ENCODE measurements at regions not wholly inside any gene's neighbourhood (a gene's known extent, or its start where the extent isn't known, plus 50 kb on each side); places are given as distances from the start of the nearest gene placed in this dataset.

DNA sequence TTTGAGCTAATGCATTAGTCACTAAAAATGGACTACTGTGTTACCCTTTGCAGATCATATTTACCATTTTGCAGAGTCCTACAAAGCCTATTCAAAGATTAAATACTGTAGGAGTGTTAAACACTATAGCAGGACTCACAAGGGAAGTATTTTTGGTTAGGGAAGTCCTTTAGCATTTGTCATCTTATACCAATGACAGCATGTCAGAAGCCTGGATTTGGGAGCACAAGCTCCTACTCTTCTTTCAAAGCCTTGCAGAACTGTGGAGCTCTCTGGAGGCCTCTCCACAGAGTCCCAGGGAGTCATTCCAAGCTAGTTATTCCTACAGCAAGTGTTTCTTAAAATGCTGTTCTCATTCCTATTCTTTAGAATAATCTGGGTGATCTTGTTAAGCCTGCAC lies 288.8 kb downstream of the PIK3R1 start:
- Mint-ChIP-seq H3K27ac (no peak overlapping the region), H3K4me1 (no peaks in the 10 kb centered on the region), H3K9me3 (peaks cover 0 to 10% (median 4%) of the 10 kb centered on the region in 7 donors), H3K27me3 (ENCODE audit: low read depth in 3 of 3) (no peaks in the 10 kb centered on the region), H3K4me3 (no peak overlapping the region), H3K36me3 (no peaks in the 10 kb centered on the region)
- Histone ChIP-seq H3K79me2 (ENCODE audit: insufficient read depth, low read length) (no peaks in the 10 kb centered on the region), H4K20me1 (ENCODE audit: insufficient read depth, low read length) (no peaks in the 10 kb centered on the region), H3K36me3 (replicated peaks in 1 of 2; ENCODE audit: control insufficient read depth in 1 of 2, insufficient read depth in 2 of 2, low read length in 2 of 2) (no peaks in the 10 kb centered on the region), H3K4me3 (replicated peaks in 1 of 3; ENCODE audit: low read depth in 2 of 3, low read length in 3 of 3) (no peak overlapping the region), H2AFZ (ENCODE audit: insufficient read depth, low read depth, low read length, poor library complexity, severe bottlenecking) (no peak overlapping the region), H3K9me3 (replicated peaks in 1 of 2; ENCODE audit: control insufficient read depth in 1 of 2, insufficient read depth in 1 of 2, low read length in 2 of 2) (peaks cover 0 to under 1% of the 10 kb centered on the region in 2 donors), H3K27me3 (ENCODE audit: control insufficient read depth in 2 of 2, insufficient read depth in 2 of 2, low read length in 2 of 2) (no peaks in the 10 kb centered on the region), H3K27ac (ENCODE audit: low read depth in 1 of 2, low read length in 2 of 2) (no peak overlapping the region), H3K4me2 (replicated peaks; ENCODE audit: extremely low read depth, low read length, poor library complexity, severe bottlenecking) (no peak overlapping the region), H3K4me1 (ENCODE audit: control insufficient read depth in 1 of 2, insufficient read depth in 2 of 2, low read length in 2 of 2) (no peaks in the 10 kb centered on the region), H3K9ac (ENCODE audit: insufficient read depth, low read length, poor library complexity, severe bottlenecking) (no peak overlapping the region)
- TF ChIP-seq, protein P1, sequence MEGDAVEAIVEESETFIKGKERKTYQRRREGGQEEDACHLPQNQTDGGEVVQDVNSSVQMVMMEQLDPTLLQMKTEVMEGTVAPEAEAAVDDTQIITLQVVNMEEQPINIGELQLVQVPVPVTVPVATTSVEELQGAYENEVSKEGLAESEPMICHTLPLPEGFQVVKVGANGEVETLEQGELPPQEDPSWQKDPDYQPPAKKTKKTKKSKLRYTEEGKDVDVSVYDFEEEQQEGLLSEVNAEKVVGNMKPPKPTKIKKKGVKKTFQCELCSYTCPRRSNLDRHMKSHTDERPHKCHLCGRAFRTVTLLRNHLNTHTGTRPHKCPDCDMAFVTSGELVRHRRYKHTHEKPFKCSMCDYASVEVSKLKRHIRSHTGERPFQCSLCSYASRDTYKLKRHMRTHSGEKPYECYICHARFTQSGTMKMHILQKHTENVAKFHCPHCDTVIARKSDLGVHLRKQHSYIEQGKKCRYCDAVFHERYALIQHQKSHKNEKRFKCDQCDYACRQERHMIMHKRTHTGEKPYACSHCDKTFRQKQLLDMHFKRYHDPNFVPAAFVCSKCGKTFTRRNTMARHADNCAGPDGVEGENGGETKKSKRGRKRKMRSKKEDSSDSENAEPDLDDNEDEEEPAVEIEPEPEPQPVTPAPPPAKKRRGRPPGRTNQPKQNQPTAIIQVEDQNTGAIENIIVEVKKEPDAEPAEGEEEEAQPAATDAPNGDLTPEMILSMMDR (IDR thresholded peaks at IDR 0.05) = no peak
- intact Hi-C loops (cut with micrococcal nuclease) = no loop called here
- DNase-seq = no peak

DNA sequence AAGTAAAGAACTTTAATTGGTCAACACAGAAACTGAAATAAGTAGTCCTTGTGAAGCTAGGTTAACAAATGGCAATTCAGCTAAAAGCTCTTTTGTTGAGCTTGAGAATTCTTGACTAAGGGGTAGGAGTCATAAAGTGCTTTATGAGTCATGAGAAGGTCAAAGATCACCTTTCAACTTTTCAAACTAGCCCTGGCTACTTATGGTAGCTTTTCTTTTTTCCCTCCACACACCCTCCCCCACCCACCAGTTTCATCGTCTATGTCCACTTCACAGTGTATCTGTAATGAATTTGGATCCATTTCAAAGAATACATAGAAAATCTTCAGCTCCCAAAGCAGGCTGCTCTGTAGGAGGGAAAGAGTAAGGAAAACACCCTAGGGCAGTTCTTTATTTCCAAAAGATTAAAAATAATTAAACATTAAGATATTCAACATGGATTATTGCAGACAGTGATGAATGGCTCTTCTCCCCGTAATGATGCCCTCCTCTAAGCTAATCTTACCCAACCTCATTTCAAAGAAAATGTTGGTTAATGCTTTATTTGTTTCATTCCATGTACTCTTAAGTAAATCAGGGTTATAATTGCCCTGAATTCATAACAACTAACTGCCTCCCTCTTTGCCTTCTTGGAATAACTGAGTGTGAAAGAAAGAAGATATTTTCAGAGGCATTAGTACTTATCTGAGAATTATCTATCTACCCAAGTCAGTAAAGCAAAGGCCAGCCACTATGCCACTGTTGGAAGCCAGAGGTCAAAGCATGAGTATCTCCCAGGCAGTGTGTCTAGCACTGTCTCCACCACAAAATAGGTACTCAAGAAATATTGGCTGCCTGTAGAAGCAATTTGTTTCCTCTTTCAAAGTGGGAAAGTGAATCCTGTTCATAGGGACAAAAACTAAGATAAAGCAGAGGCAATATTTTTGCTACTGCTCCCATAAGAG lies 290.6 kb downstream of the PIK3R1 start:
- no peak for DNase-seq
- H3K79me2 ChIP-seq (ENCODE audit: insufficient read depth, low read length) = no peaks in the 10 kb centered on the region
- no peaks in the 10 kb centered on the region for H4K20me1 ChIP-seq (ENCODE audit: insufficient read depth, low read length)
- Mint-ChIP-seq H3K36me3 (no peaks in the 10 kb centered on the region), H3K27me3 (ENCODE audit: low read depth in 3 of 3) (no peaks in the 10 kb centered on the region), H3K4me3 (no peak overlapping the region), H3K4me1 (no peaks in the 10 kb centered on the region), H3K9me3 (peaks cover 0 to 6% (median 1%) of the 10 kb centered on the region in 7 donors), H3K27ac (no peak overlapping the region)
- no peak overlapping the region for H2AFZ ChIP-seq (ENCODE audit: insufficient read depth, low read depth, low read length, poor library complexity, severe bottlenecking)
- intact Hi-C loops (cut with micrococcal nuclease) = no loop called here
- H3K4me3 ChIP-seq (replicated peaks in 1 of 3; ENCODE audit: low read depth in 2 of 3, low read length in 3 of 3) = no peak overlapping the region
- WGBS (ENCODE audit: insufficient coverage) = no CpG with 5 or more reads among the region's 2 CpGs
- H3K4me2 ChIP-seq (replicated peaks; ENCODE audit: extremely low read depth, low read length, poor library complexity, severe bottlenecking) = no peak overlapping the region
- no peaks in the 10 kb centered on the region for H3K36me3 ChIP-seq (replicated peaks in 1 of 2; ENCODE audit: control insufficient read depth in 1 of 2, insufficient read depth in 2 of 2, low read length in 2 of 2)
- H3K9ac ChIP-seq (ENCODE audit: insufficient read depth, low read length, poor library complexity, severe bottlenecking) = no peak overlapping the region
- no peaks in the 10 kb centered on the region for H3K4me1 ChIP-seq (ENCODE audit: control insufficient read depth in 1 of 2, insufficient read depth in 2 of 2, low read length in 2 of 2)
- no peak overlapping the region for H3K27ac ChIP-seq (ENCODE audit: low read depth in 1 of 2, low read length in 2 of 2)
- no peaks in the 10 kb centered on the region for H3K9me3 ChIP-seq (replicated peaks in 1 of 2; ENCODE audit: control insufficient read depth in 1 of 2, insufficient read depth in 1 of 2, low read length in 2 of 2)
- H3K27me3 ChIP-seq (ENCODE audit: control insufficient read depth in 2 of 2, insufficient read depth in 2 of 2, low read length in 2 of 2) = no peaks in the 10 kb centered on the region
- TF ChIP-seq, protein P1 (IDR thresholded peaks at IDR 0.05) = no peak

Measured in CD14-positive monocyte (primary cell).